Parathyroid adenoma (tissue), 2 donors: ENCODE measurements at regions not wholly inside any gene's neighbourhood (a gene's known extent, or its start where the extent isn't known, plus 50 kb on each side); places are given as distances from the start of the nearest gene placed in this dataset.
"Not testable (repeated sequence)": the region's sequence is repeated elsewhere in the genome, so short reads cannot be mapped to it uniquely, and the experiment has no call there.

Experiments
- H2AFZ ChIP-seq: fragments of 300-600 bp; sonication (generic); one replicate; pipeline ENCODE4 v1.7.0; 2017; ENCODE audit warnings: antibody characterized with exemption, mild to moderate bottlenecking
- H3K27ac ChIP-seq: fragments of 300-600 bp; sonication (generic); one replicate; pipeline ENCODE4 v1.7.0; 2017
- H3K27me3 ChIP-seq: fragments of 300-600 bp; sonication (generic); one replicate; pipeline ENCODE4 v1.7.0; 2017; ENCODE audit warnings: low read length; ENCODE audit not compliant: control insufficient read depth, insufficient read depth
- H3K36me3 ChIP-seq: fragments of 300-600 bp; sonication (generic); one replicate; pipeline ENCODE4 v1.7.0; 2017; ENCODE audit warnings: low read length; ENCODE audit not compliant: control insufficient read depth, insufficient read depth
- H3K4me1 ChIP-seq: fragments of 300-600 bp; sonication (generic); one replicate; pipeline ENCODE4 v1.7.0; 2017; ENCODE audit warnings: control low read depth
- H3K4me2 ChIP-seq: fragments of 300-600 bp; sonication (generic); one replicate; pipeline ENCODE4 v1.7.0; 2017; ENCODE audit warnings: low read length
- H3K4me3 ChIP-seq: fragments of 300-600 bp; sonication (generic); one replicate; pipeline ENCODE4 v1.7.0; 2017; ENCODE audit warnings: low read depth, low read length
- H3K79me2 ChIP-seq: fragments of 300-600 bp; sonication (generic); one replicate; pipeline ENCODE4 v1.7.0; 2017; ENCODE audit warnings: control low read depth
- H3K9ac ChIP-seq: fragments of 300-600 bp; sonication (generic); one replicate; pipeline ENCODE4 v1.7.0; 2017; ENCODE audit warnings: mild to moderate bottlenecking
- H3K9me3 ChIP-seq: fragments of 300-600 bp; sonication (generic); one replicate; pipeline ENCODE4 v1.7.0; 2017; ENCODE audit warnings: low read length; ENCODE audit not compliant: control insufficient read depth
- TF ChIP-seq, protein P1 (sequence below): fragments of 300-600 bp; sonication (generic); IDR thresholded peaks from one replicate; pipeline ENCODE4 v1.7.0; 2017; ENCODE audit warnings: antibody characterized with exemption, mild to moderate bottlenecking
- donor health status: primary hyperparathyroidism.

DNA sequence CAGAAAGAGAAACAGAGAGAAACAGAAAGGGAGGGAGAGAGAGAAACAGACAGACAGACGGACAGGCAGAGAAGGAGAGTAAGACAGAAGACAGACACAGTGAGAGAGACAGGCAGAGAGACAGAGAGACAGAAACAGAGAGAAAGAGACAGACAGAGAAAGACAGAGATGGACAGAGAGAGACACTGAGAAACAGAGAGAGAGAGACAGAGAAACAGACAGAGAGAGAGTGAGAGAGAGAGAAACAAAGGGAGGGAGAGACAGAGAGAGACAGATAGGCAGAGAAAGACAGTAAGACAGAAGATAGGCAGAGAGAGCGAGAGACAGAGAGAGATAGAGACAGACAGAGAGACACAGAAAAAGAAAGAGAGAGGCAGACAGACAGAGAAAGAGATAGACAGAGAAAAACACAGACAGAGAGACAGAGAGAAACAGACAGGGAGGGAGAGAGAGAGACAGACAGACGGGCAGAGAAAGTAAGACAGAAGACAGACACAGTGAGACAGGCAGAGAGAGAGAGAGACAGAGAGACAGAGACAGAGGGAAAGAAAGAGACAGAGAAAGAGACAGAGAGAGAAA lies 753.4 kb upstream of the DEFB115 start:
- Histone ChIP-seq H3K79me2 (no peaks in the 10 kb centered on the region), H3K4me3 (no peak overlapping the region), H3K4me2 (no peak overlapping the region), H3K27ac (no peak overlapping the region), H3K27me3 (no peaks in the 10 kb centered on the region), H3K9ac (no peak overlapping the region), H3K9me3 (no peaks in the 10 kb centered on the region), H3K4me1 (no peaks in the 10 kb centered on the region), H2AFZ (no peak overlapping the region), H3K36me3 (no peaks in the 10 kb centered on the region)
- TF ChIP-seq, protein P1, sequence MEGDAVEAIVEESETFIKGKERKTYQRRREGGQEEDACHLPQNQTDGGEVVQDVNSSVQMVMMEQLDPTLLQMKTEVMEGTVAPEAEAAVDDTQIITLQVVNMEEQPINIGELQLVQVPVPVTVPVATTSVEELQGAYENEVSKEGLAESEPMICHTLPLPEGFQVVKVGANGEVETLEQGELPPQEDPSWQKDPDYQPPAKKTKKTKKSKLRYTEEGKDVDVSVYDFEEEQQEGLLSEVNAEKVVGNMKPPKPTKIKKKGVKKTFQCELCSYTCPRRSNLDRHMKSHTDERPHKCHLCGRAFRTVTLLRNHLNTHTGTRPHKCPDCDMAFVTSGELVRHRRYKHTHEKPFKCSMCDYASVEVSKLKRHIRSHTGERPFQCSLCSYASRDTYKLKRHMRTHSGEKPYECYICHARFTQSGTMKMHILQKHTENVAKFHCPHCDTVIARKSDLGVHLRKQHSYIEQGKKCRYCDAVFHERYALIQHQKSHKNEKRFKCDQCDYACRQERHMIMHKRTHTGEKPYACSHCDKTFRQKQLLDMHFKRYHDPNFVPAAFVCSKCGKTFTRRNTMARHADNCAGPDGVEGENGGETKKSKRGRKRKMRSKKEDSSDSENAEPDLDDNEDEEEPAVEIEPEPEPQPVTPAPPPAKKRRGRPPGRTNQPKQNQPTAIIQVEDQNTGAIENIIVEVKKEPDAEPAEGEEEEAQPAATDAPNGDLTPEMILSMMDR: no peak

DNA sequence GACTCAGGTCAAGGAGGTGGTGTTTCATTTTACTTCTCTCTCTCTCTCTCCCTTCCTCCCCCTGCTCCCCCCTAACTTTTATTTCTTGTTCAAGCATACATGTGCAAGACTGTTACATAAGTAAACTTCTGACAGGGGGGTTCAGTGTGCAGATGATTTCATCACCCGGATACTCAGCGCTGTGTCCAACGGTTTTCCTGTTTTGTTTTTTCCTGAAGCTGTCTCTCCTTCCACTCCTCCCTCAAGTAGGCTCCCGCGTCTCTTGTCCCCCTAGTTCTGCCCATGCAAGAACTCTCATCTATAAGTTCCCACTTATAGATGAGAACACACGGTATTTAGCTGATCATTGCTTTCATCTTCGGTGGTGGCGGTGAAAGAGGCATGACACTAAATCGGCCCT lies 751.9 kb upstream of the DEFB115 start:
- Histone ChIP-seq H2AFZ (no peak overlapping the region), H3K9ac (no peak overlapping the region), H3K9me3 (no peaks in the 10 kb centered on the region), H3K79me2 (no peaks in the 10 kb centered on the region), H3K4me2 (no peak overlapping the region), H3K27me3 (no peaks in the 10 kb centered on the region), H3K4me1 (no peaks in the 10 kb centered on the region), H3K4me3 (no peak overlapping the region), H3K36me3 (no peaks in the 10 kb centered on the region), H3K27ac (no peak overlapping the region)
- TF ChIP-seq, protein P1: no peak

DNA sequence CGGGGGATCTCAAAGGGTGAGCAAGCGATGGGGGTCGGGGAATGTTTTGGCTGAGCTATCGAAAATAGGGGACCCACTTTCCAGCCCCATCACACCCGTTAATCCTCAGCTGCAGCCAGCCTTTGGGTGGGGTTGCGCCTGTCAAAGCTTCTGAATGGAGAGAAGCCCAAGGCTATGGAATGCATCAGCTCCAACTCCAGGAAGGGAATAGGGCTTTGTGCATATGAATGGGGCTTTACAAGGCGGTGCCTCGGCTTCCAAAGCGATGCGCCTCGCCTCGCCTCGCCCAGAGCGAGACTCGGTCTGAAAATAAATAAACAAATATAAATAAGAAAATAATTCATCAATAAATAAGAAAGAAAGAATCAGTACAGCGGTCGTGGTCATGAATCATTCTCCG lies 751.4 kb upstream of the DEFB115 start:
- Histone ChIP-seq H3K4me1 (no peaks in the 10 kb centered on the region), H2AFZ (no peak overlapping the region), H3K9me3 (no peaks in the 10 kb centered on the region), H3K27ac (no peak overlapping the region), H3K9ac (no peak overlapping the region), H3K4me3 (no peak overlapping the region), H3K4me2 (no peak overlapping the region), H3K79me2 (no peaks in the 10 kb centered on the region), H3K36me3 (no peaks in the 10 kb centered on the region), H3K27me3 (no peaks in the 10 kb centered on the region)
- TF ChIP-seq, protein P1: no peak

DNA sequence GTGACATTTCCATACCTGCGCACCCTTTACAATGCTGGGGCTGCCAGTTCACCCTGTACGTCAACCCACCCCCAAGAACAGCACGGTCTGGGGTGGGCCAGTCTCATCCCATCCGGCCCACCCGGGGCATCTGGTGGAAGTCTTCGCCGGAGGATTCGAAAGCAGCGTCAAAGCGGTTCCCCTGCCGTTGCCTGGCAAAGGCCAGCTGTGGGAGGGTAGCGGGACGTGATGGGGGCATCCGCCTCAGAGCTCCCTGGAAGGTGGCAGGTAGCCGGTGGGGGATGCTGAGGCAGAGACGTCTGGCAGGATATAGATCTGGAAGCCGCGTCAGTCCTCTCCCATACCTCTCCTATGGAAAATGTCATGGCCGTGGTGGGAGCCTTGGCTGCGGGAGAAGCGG lies 749.1 kb upstream of the DEFB115 start:
- not testable (repeated sequence) for H3K27me3 ChIP-seq, H3K36me3 ChIP-seq, H3K4me2 ChIP-seq, H3K4me3 ChIP-seq, H3K9me3 ChIP-seq, H3K79me2 ChIP-seq, H3K27ac ChIP-seq, H3K9ac ChIP-seq, H2AFZ ChIP-seq, H3K4me1 ChIP-seq

DNA sequence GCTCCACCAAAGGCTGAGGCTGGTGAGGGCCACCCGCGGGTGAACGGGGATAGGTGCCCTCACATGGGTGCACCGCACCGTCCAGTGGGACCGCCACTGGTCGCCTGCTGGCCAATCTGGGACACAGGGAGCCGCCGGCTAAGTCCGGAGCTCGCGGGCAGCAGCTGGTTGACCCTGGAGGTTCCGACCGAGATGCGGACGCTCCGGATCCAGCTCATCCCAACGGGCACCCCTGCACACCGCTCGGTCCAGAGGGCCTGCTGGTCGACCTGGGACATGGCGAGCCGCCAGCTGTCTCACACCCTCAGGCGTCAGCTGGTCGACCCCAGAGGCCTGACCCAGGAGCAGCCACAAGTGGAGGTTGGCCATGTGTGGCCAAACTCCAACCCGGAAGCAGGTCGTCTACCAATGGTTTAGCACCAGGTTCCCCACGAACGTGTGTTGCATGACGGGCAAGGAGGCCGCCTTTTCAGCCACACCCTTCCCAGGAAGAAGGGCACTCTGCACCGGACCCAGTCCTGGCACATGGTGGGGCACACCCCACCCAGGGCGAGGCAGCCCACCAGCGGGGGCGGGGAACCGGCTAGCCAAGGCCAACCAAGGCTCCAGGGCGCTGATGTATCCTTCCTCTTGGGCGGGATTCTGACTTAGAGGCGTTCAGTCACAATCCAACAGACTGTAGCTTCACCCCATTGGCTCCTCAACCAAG lies 746.0 kb upstream of the DEFB115 start:
- no peak overlapping the region for H3K4me2 ChIP-seq
- H3K9me3 ChIP-seq: no peaks in the 10 kb centered on the region
- TF ChIP-seq, protein P1: no peak
- no peak overlapping the region for H2AFZ ChIP-seq
- no peaks in the 10 kb centered on the region for H3K4me1 ChIP-seq
- no peaks in the 10 kb centered on the region for H3K27me3 ChIP-seq
- no peak overlapping the region for H3K4me3 ChIP-seq
- no peaks in the 10 kb centered on the region for H3K79me2 ChIP-seq
- H3K36me3 ChIP-seq: no peaks in the 10 kb centered on the region
- H3K27ac ChIP-seq: no peak overlapping the region
- H3K9ac ChIP-seq: no peak overlapping the region
